ENCODE measurements at regions not wholly inside any gene's neighbourhood (a gene's known extent, or its start where the extent isn't known, plus 50 kb on each side); places are given as distances from the start of the nearest gene placed in this dataset.

DNA sequence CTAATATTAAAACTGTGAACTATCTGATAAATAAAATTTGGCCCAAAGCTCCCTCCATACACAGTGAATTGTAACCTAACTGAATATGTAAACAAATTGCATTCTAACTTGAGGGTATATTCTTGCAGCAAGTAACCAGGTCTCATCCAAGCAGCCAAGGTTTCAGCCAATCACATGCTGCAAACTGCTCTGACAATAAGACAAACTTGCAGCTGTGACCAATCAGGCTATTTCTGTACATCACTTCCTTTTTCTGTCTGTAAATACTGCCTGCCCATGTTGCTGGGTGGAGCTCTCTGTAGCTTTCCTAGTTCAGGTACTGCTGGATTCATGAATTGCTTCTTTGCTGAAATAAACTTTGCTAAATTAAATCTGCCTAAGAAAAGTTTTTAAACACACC lies 499.0 kb downstream of the GALC start:
- Mint-ChIP-seq H3K27ac (no peak overlapping the region), H3K4me1 (no peaks in the 10 kb centered on the region), H3K27me3 (no peaks in the 10 kb centered on the region), H3K36me3 (ENCODE audit: low read depth) (no peaks in the 10 kb centered on the region), H3K9me3 (peaks cover 8% of the 10 kb centered on the region), H3K4me3 (no peak overlapping the region)
- TF ChIP-seq, protein P1, sequence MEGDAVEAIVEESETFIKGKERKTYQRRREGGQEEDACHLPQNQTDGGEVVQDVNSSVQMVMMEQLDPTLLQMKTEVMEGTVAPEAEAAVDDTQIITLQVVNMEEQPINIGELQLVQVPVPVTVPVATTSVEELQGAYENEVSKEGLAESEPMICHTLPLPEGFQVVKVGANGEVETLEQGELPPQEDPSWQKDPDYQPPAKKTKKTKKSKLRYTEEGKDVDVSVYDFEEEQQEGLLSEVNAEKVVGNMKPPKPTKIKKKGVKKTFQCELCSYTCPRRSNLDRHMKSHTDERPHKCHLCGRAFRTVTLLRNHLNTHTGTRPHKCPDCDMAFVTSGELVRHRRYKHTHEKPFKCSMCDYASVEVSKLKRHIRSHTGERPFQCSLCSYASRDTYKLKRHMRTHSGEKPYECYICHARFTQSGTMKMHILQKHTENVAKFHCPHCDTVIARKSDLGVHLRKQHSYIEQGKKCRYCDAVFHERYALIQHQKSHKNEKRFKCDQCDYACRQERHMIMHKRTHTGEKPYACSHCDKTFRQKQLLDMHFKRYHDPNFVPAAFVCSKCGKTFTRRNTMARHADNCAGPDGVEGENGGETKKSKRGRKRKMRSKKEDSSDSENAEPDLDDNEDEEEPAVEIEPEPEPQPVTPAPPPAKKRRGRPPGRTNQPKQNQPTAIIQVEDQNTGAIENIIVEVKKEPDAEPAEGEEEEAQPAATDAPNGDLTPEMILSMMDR (IDR thresholded peaks at IDR 0.05), result no peak
- ATAC-seq (ENCODE audit: low read depth) (no peak), DNase-seq (no peak)
- ChIA-PET CTCF (no interaction called here), POLR2A (no interaction called here)
- intact Hi-C loops (cut with micrococcal nuclease), result no loop called here

DNA sequence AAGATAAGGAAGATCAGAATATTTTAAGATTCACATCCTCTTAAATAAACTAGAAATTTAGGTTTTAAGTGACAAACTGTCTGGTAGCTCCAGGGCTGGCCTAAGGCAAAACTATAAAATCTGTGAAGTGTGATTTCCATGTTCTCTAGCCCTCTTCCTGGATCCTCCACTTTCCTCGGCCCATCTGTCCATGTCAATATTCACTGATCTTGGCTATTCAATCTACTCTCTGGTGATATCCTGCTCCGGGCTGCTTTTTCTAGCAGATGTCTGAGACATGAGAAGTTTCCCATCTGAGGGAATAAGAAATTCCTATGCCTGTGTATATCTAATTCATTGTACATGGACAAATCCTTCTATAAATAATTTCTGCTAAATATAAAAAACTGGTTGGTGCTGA lies 500.4 kb downstream of the GALC start:
- TF ChIP-seq, protein P1 (IDR thresholded peaks at IDR 0.05), result no peak
- POLR2A ChIA-PET, result no interaction called here

DNA sequence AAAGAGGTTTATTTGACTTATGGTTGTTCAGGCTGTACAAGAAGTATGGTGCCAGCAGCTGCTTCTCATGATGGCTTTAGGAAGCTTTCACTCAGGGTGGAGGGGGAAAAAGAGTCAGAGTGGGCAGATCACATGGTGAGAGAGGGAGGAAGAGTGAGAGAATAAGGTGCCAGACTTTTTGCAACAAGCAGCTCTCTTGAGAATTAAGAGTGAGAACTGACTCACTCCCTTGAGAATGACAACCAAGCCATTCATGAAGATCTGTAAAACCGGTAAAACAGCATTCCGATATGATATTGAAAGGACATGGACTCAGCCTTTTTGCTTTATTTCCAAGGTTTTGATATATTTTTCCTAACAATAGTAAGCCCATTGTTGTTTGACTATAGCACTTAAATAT lies 501.2 kb downstream of the GALC start:
- ChIA-PET POLR2A (no interaction called here), CTCF (no interaction called here)
- intact Hi-C loops (cut with micrococcal nuclease), result no loop called here
- TF ChIP-seq, protein P1 (IDR thresholded peaks at IDR 0.05), result no peak
- Mint-ChIP-seq H3K4me3 (no peak overlapping the region), H3K27me3 (no peaks in the 10 kb centered on the region), H3K9me3 (peaks cover 4% of the 10 kb centered on the region), H3K27ac (no peak overlapping the region), H3K4me1 (no peaks in the 10 kb centered on the region), H3K36me3 (ENCODE audit: low read depth) (no peaks in the 10 kb centered on the region)
- no peak for DNase-seq
- ATAC-seq (ENCODE audit: low read depth), result no peak

More for the DNA sequence above, 500.4 kb downstream of the GALC start:
- H3K36me3 Mint-ChIP-seq (ENCODE audit: low read depth), result no peaks in the 10 kb centered on the region
- CTCF ChIA-PET, result no interaction called here
- H3K27me3 Mint-ChIP-seq, result no peaks in the 10 kb centered on the region
- H3K4me3 Mint-ChIP-seq, result no peak overlapping the region
- peaks cover 4% of the 10 kb centered on the region for H3K9me3 Mint-ChIP-seq
- H3K4me1 Mint-ChIP-seq, result no peaks in the 10 kb centered on the region
- ATAC-seq (ENCODE audit: low read depth), result no peak
- no peak overlapping the region for H3K27ac Mint-ChIP-seq
- DNase-seq, result no peak
- intact Hi-C loops (cut with micrococcal nuclease), result no loop called here

DNA sequence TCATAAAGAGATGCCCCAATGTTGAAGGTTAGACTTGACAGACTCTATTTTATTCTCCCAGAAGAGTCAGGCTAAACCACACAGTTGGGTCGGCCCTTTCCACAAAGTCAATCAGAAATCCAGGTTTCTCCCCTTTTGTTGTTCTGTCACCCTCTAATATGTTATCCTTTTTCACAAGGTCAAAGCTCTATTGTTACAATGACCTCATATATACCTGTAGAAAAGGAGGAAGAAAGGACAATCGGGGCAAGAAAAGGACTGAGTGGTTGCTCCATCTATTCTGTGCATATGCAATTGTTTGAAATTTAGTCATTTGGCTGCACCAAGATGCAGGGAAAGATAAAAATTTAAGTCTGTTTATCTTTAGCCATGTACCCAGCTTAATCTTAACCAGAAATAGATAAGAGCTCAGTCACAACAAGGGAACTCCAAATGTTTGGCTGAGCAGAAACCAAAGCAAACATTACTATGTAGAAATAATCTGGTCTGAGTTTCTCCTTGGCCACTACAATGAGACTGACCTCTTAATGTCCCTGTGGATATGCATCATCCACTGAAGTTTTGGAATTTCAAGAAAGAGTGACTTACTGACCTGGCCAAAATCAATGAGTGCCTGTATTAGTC lies 503.7 kb downstream of the GALC start:
- H3K27ac Mint-ChIP-seq, result no peak overlapping the region
- intact Hi-C loops (cut with micrococcal nuclease), result no loop called here

DNA sequence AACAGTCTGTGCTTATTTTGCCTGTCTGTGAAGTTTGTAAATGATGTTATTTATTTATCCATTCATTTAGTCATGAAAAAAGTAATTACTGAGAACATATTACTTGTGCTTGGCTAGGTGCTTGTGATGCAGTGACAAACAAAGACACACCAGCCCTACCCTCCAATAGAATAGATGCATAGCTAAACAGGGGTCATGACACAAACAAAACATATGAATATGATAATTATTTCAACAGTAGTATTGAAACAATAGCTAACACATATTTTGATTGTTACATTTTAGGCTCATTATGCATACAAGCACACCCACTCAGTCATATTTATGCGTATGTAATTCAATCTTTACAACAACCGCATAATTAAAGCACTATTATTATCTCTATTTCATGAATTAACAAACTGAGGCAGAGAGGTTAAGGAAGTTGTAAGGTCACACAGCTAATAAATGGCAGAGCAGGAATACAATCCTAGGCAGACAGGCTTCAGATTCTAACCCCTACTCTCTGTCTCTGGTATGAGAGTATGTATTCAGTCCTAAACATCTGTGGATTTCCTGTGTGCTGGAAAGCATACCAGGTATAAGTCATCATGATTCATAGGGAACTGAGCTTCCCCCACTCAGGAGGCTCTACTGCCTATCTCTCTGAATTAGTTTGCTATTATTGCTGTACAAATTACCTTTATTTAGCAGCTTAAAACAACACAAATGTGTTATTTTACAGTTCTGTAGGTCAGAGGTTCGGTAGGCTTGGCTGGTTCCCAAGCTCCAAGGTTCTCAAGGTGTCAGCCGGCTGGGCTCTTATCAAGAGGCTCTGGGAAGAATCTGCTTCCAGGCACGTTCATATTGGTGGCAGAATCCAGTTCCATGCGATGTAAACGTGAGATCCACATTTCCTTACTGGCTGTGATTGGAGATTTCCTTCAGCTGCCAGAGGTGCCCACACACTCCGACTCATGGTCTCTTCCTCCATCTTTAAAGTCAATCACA lies 509.4 kb downstream of the GALC start:
- ChIA-PET POLR2A (no interaction called here), CTCF (no interaction called here)
- ATAC-seq (ENCODE audit: low read depth) (no peak), DNase-seq (no peak)
- Mint-ChIP-seq H3K27ac (no peak overlapping the region), H3K27me3 (no peaks in the 10 kb centered on the region), H3K36me3 (ENCODE audit: low read depth) (no peaks in the 10 kb centered on the region), H3K9me3 (peaks cover 4% of the 10 kb centered on the region), H3K4me3 (no peak overlapping the region), H3K4me1 (no peaks in the 10 kb centered on the region)
- TF ChIP-seq, protein P1 (IDR thresholded peaks at IDR 0.05), result no peak
- intact Hi-C loops (cut with micrococcal nuclease), result no loop called here

More for the DNA sequence above, 503.7 kb downstream of the GALC start:
- TF ChIP-seq, protein P1 (IDR thresholded peaks at IDR 0.05), result no peak
- ChIA-PET CTCF (no interaction called here), POLR2A (no interaction called here)
- Mint-ChIP-seq H3K4me1 (no peaks in the 10 kb centered on the region), H3K36me3 (ENCODE audit: low read depth) (no peaks in the 10 kb centered on the region), H3K9me3 (peaks cover 4% of the 10 kb centered on the region), H3K4me3 (no peak overlapping the region), H3K27me3 (no peaks in the 10 kb centered on the region)
- DNase-seq (no peak), ATAC-seq (ENCODE audit: low read depth) (no peak)
